NB4 (cell line): ENCODE measurements at regions not wholly inside any gene's neighbourhood (a gene's known extent, or its start where the extent isn't known, plus 50 kb on each side); places are given as distances from the start of the nearest gene placed in this dataset.

Source experiments
- MYC ChIP-seq: IDR thresholded peaks from 2 replicates; pipeline ENCODE4 v1.6.1; 2011; ENCODE audit warnings: low read depth, low read length
- POLR2A ChIP-seq: IDR thresholded peaks from 2 replicates; pipeline ENCODE4 v1.6.1; 2011; ENCODE audit warnings: mild to moderate bottlenecking; ENCODE audit not compliant: insufficient read length; ENCODE audit errors: extremely low read depth
- TF ChIP-seq, protein P1 (sequence below): IDR thresholded peaks from one replicate; pipeline ENCODE4 v1.5.1; 2012; ENCODE audit warnings: low read depth, low read length
- TF ChIP-seq, protein P2 (sequence below): IDR thresholded peaks from 2 replicates; pipeline ENCODE4 v1.6.1; 2011; ENCODE audit warnings: low read depth, low read length

- TF ChIP-seq, protein P1, sequence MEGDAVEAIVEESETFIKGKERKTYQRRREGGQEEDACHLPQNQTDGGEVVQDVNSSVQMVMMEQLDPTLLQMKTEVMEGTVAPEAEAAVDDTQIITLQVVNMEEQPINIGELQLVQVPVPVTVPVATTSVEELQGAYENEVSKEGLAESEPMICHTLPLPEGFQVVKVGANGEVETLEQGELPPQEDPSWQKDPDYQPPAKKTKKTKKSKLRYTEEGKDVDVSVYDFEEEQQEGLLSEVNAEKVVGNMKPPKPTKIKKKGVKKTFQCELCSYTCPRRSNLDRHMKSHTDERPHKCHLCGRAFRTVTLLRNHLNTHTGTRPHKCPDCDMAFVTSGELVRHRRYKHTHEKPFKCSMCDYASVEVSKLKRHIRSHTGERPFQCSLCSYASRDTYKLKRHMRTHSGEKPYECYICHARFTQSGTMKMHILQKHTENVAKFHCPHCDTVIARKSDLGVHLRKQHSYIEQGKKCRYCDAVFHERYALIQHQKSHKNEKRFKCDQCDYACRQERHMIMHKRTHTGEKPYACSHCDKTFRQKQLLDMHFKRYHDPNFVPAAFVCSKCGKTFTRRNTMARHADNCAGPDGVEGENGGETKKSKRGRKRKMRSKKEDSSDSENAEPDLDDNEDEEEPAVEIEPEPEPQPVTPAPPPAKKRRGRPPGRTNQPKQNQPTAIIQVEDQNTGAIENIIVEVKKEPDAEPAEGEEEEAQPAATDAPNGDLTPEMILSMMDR = peak; percentile 9
- TF ChIP-seq MYC = no peak
- TF ChIP-seq POLR2A = no peak
- TF ChIP-seq, protein P2, sequence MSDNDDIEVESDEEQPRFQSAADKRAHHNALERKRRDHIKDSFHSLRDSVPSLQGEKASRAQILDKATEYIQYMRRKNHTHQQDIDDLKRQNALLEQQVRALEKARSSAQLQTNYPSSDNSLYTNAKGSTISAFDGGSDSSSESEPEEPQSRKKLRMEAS = no peak
Observed at GRCh38 chr18:76633588-76634269, 138.7 kb upstream of the ZNF516 start.
